ENCODE measurements at regions not wholly inside any gene's neighbourhood (a gene's known extent, or its start where the extent isn't known, plus 50 kb on each side); places are given as distances from the start of the nearest gene placed in this dataset.

DNA sequence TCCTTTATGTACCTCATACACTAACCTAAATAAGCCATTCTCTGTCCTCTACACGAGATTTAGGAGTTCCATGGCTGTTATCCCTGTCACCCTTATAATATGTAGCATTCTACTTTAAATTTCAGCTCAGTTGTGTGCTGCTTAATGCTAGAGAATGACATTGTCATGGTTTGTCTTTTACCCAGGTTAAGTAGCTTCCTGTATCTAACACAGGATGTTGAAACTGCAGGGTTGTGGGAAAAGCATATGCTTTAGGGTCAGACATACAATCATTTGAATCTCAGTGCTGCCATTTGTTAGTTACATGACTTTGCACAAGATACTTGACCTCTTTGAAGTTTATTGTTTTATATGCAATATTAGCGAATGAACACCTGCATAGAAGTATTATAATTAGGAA is 235.1 kb upstream of the CACNA2D1 start:
- TF ChIP-seq CTCF (IDR thresholded peaks at IDR 0.05) = no peak
- no peak for TF ChIP-seq JUND (IDR thresholded peaks at IDR 0.05)
- no peak for TF ChIP-seq POLR2AphosphoS5 (IDR thresholded peaks at IDR 0.05; ENCODE audit: low read depth, low read length)
- TF ChIP-seq GATA2 (CRISPR knock-in tag; IDR thresholded peaks at IDR 0.05) = no peak
- no peak for TF ChIP-seq RAD21 (IDR thresholded peaks at IDR 0.05; ENCODE audit: low read length)
- no peak for TF ChIP-seq EZH2phosphoT487 (IDR thresholded peaks at IDR 0.05; ENCODE audit: borderline replicate concordance, low read depth)
- no peak for TF ChIP-seq USF2 (IDR thresholded peaks at IDR 0.05; ENCODE audit: borderline replicate concordance, low read depth, low read length)
- TF ChIP-seq CHD2 (IDR thresholded peaks at IDR 0.05; ENCODE audit: low read length, partially characterized antibody) = no peak
- no peak for TF ChIP-seq RFX5 (IDR thresholded peaks at IDR 0.05; ENCODE audit: low read length)
